ENCODE measurements at regions not wholly inside any gene's neighbourhood (a gene's known extent, or its start where the extent isn't known, plus 50 kb on each side); places are given as distances from the start of the nearest gene placed in this dataset.

- DNase-seq (ENCODE audit: low spot score): no peak
- Histone ChIP-seq H3K27me3 (ENCODE audit: control insufficient read depth in 4 of 4, insufficient read depth in 4 of 4, low read length in 3 of 4) (no peaks in the 10 kb centered on the region), H3K36me3 (ENCODE audit: control insufficient read depth in 4 of 4, insufficient read depth in 3 of 4, low read depth in 1 of 4, low read length in 3 of 4) (no peaks in the 10 kb centered on the region), H3K27ac (ENCODE audit: low read depth in 1 of 2, low read length in 2 of 2) (no peak overlapping the region), H3K4me3 (ENCODE audit: low read depth in 1 of 3, low read length in 3 of 3) (no peak overlapping the region), H3K4me1 (ENCODE audit: control insufficient read depth in 4 of 4, insufficient read depth in 4 of 4, low read length in 3 of 4) (no peaks in the 10 kb centered on the region), H3K9me3 (ENCODE audit: control insufficient read depth in 4 of 4, low read length in 3 of 4) (no peaks in the 10 kb centered on the region), H3K9ac (ENCODE audit: low read depth in 1 of 2, low read length in 2 of 2) (no peak overlapping the region)
- TF ChIP-seq ATF3 (IDR thresholded peaks at IDR 0.05): no peak
- TF ChIP-seq SP1 (IDR thresholded peaks at IDR 0.05): no peak
- no peak for TF ChIP-seq EGR1 (IDR thresholded peaks at IDR 0.05; ENCODE audit: low read depth in 2 of 2)
- WGBS: 70% methylated on average over 2 of the region's 2 CpGs
Observed at GRCh38 chr5:106727071-106727470, 943.7 kb downstream of the EFNA5 start.

GRCh38 chr5:106720367-106720766, 950.4 kb downstream of the EFNA5 start:
- no peak overlapping the region for H3K4me3 ChIP-seq (ENCODE audit: low read depth in 1 of 3, low read length in 3 of 3)
- 51% methylated on average over 3 of the region's 3 CpGs for WGBS
- DNase-seq (ENCODE audit: low spot score): no peak
- no peaks in the 10 kb centered on the region for H3K27me3 ChIP-seq (ENCODE audit: control insufficient read depth in 4 of 4, insufficient read depth in 4 of 4, low read length in 3 of 4)
- H3K4me1 ChIP-seq (ENCODE audit: control insufficient read depth in 4 of 4, insufficient read depth in 4 of 4, low read length in 3 of 4): no peaks in the 10 kb centered on the region
- H3K36me3 ChIP-seq (ENCODE audit: control insufficient read depth in 4 of 4, insufficient read depth in 3 of 4, low read depth in 1 of 4, low read length in 3 of 4): no peaks in the 10 kb centered on the region
- no peaks in the 10 kb centered on the region for H3K9me3 ChIP-seq (ENCODE audit: control insufficient read depth in 4 of 4, low read length in 3 of 4)
- TF ChIP-seq TAF1 (conservative IDR thresholded peaks at IDR 0.05) (no peak), SP1 (IDR thresholded peaks at IDR 0.05) (no peak), JUND (IDR thresholded peaks at IDR 0.05) (no peak), FOXA2 (IDR thresholded peaks at IDR 0.05) (no peak), CTCF (IDR thresholded peaks at IDR 0.05; ENCODE audit: low read depth, low read length, missing input control) (no peak), ZBTB33 (IDR thresholded peaks at IDR 0.05) (no peak), RXRA (IDR thresholded peaks at IDR 0.05) (no peak), GABPA (IDR thresholded peaks at IDR 0.05 in 1 of 2, conservative IDR thresholded peaks at IDR 0.05 in 1 of 2) (no peak), HNF4A (conservative IDR thresholded peaks at IDR 0.05) (no peak), FOXA1 (IDR thresholded peaks at IDR 0.05) (no peak), ATF3 (IDR thresholded peaks at IDR 0.05) (no peak), HNF4G (IDR thresholded peaks at IDR 0.05) (no peak), YY1 (IDR thresholded peaks at IDR 0.05) (no peak), RAD21 (IDR thresholded peaks at IDR 0.05) (no peak), NR2F2 (IDR thresholded peaks at IDR 0.05) (no peak), MAX (IDR thresholded peaks at IDR 0.05) (no peak), EGR1 (IDR thresholded peaks at IDR 0.05; ENCODE audit: low read depth in 2 of 2) (no peak), REST (IDR thresholded peaks at IDR 0.05) (no peak)
- no peak overlapping the region for H3K9ac ChIP-seq (ENCODE audit: low read depth in 1 of 2, low read length in 2 of 2)
- no peak overlapping the region for H3K27ac ChIP-seq (ENCODE audit: low read depth in 1 of 2, low read length in 2 of 2)

Measured in liver (tissue), 8 donors.